Colonic mucosa (tissue), 4 donors: ENCODE measurements at regions not wholly inside any gene's neighbourhood (a gene's known extent, or its start where the extent isn't known, plus 50 kb on each side); places are given as distances from the start of the nearest gene placed in this dataset.

ENCODE experiments used
- DNase-seq: peaks from one replicate; pipeline ENCODE4 v3.0.0-alpha.2; 2020
- H3K27ac ChIP-seq: fragments of 200-600 bp; one replicate; pipeline ENCODE4 v1.8.0; 2021
- H3K27me3 ChIP-seq: fragments of 200-600 bp; one replicate; pipeline ENCODE4 v1.8.0; 2021
- H3K36me3 ChIP-seq: fragments of 200-600 bp; one replicate; pipeline ENCODE4 v1.8.0; 2021
- H3K4me1 ChIP-seq: fragments of 200-600 bp; one replicate; pipeline ENCODE4 v1.8.0; 2021; ENCODE audit warnings: mild to moderate bottlenecking
- H3K4me3 ChIP-seq: fragments of 200-600 bp; one replicate; pipeline ENCODE4 v1.8.0; 2021
- H3K9ac ChIP-seq, 2 donors: one replicate each; pipeline ENCODE4 v1.7.0; 2013; ENCODE audit warnings: control low read depth in 2 of 2, low read depth in 2 of 2, low read length in 2 of 2
- H3K9me3 ChIP-seq: fragments of 200-600 bp; one replicate; pipeline ENCODE4 v1.8.0; 2021
- CTCF ChIP-seq: fragments of 200-600 bp; IDR thresholded peaks from one replicate; pipeline ENCODE4 v1.8.0; 2022; ENCODE audit warnings: antibody characterized with exemption, mild to moderate bottlenecking
- intact Hi-C: fragments of 100-400 bp; cut with DNase I; formaldehyde crosslinking; loops from one replicate; pipeline ENCODE4 v1.14.1; 2022
- donor health status: healthy.
- donor health status: DM: no; HTN: no; CAD: no.
- donor health status: DM: no; HTN: no; CAD: no.

GRCh38 chr21:35926003-35926740 lies 134.2 kb downstream of the SETD4 start:
- H3K36me3 ChIP-seq, result no peaks in the 10 kb centered on the region
- no peak overlapping the region for H3K9ac ChIP-seq
- no peaks in the 10 kb centered on the region for H3K4me1 ChIP-seq
- no peak for DNase-seq
- no peak for TF ChIP-seq CTCF
- H3K4me3 ChIP-seq, result no peak overlapping the region
- intact Hi-C loops, result no loop called here
- H3K9me3 ChIP-seq, result no peaks in the 10 kb centered on the region
- H3K27me3 ChIP-seq, result no peaks in the 10 kb centered on the region
- no peak overlapping the region for H3K27ac ChIP-seq

GRCh38 chr21:35925497-35925896 lies 134.8 kb downstream of the SETD4 start:
- Histone ChIP-seq H3K27ac (no peak overlapping the region), H3K9me3 (no peaks in the 10 kb centered on the region), H3K9ac (no peak overlapping the region), H3K4me3 (no peak overlapping the region), H3K4me1 (no peaks in the 10 kb centered on the region), H3K36me3 (no peaks in the 10 kb centered on the region), H3K27me3 (no peaks in the 10 kb centered on the region)
- intact Hi-C loops, result no loop called here
- TF ChIP-seq CTCF, result no peak
- no peak for DNase-seq

GRCh38 chr21:35924714-35925301 lies 135.5 kb downstream of the SETD4 start:
- Histone ChIP-seq H3K9ac (no peak overlapping the region), H3K36me3 (no peaks in the 10 kb centered on the region), H3K27me3 (no peaks in the 10 kb centered on the region), H3K4me1 (no peaks in the 10 kb centered on the region), H3K9me3 (no peaks in the 10 kb centered on the region), H3K4me3 (no peak overlapping the region), H3K27ac (no peak overlapping the region)
- no peak for DNase-seq
- TF ChIP-seq CTCF, result no peak
- intact Hi-C loops, result no loop called here

GRCh38 chr21:35923971-35924370 lies 136.4 kb downstream of the SETD4 start:
- no peaks in the 10 kb centered on the region for H3K27me3 ChIP-seq
- intact Hi-C loops, result no loop called here
- no peak for TF ChIP-seq CTCF
- no peak for DNase-seq
- no peak overlapping the region for H3K27ac ChIP-seq
- no peaks in the 10 kb centered on the region for H3K36me3 ChIP-seq
- no peaks in the 10 kb centered on the region for H3K4me1 ChIP-seq
- no peak overlapping the region for H3K9ac ChIP-seq
- no peaks in the 10 kb centered on the region for H3K9me3 ChIP-seq
- no peak overlapping the region for H3K4me3 ChIP-seq

- Histone ChIP-seq H3K9ac (no peak overlapping the region), H3K9me3 (no peaks in the 10 kb centered on the region), H3K4me1 (no peaks in the 10 kb centered on the region), H3K4me3 (no peak overlapping the region), H3K27ac (no peak overlapping the region), H3K36me3 (no peaks in the 10 kb centered on the region), H3K27me3 (no peaks in the 10 kb centered on the region)
- no peak for TF ChIP-seq CTCF
- DNase-seq, result no peak
- intact Hi-C loops, result no loop called here
Observed at GRCh38 chr21:35922618-35923017, 137.7 kb downstream of the SETD4 start.
